ENCODE measurements at regions not wholly inside any gene's neighbourhood (a gene's known extent, or its start where the extent isn't known, plus 50 kb on each side); places are given as distances from the start of the nearest gene placed in this dataset.
"Not testable (repeated sequence)": the region's sequence is repeated elsewhere in the genome, so short reads cannot be mapped to it uniquely, and the experiment has no call there.

DNA sequence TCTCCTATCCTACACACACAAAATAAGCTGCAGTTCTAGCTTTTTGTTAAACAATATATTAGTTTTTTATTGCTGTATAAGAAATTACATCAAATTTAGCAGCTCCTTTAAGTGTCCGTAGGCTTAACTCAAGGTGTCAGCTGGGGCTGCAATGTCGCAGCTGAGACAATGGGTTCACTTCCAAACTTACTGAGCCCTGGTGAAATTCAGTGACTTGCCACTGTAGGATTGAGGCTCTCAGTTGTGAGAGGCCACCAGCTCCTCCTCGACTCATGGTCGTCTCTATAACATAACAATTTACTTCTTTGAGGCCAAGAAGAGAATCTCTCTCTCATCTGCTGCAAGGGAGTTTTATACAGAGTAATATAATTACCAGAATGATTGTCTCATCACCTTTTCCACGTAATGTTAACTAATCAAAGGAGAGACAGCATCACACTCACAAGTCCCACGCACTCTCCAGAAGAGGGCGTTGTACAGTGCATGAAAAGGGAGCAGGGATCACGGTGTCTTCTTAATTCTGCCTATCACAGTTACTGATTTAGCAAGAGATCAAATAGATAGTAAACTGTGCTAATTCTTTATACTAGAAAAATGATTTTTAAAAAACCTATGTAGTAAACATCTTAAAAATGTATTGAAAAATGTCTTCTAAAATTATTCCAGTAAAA lies 735.6 kb upstream of the GBE1 start:
- DNase-seq: peak; percentile 10

DNA sequence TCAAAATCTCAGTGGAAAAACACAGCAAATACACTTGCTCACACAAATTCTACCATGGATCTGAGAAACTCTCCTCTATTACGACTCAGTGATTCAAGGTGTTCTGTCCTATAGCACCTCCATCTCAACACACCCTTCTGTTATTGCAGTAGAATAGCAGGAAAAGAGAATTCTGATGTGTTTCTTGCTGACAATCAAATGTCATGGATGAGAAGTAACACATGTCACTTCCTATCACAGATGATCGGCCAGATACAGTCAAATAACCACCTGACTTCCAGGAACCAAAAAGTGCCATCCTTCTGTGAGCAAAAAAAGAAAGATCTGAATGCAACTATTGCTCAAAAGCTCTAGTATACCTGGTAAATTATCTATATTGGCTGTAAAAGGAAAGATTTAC lies 734.2 kb upstream of the GBE1 start:
- no peak for DNase-seq

DNA sequence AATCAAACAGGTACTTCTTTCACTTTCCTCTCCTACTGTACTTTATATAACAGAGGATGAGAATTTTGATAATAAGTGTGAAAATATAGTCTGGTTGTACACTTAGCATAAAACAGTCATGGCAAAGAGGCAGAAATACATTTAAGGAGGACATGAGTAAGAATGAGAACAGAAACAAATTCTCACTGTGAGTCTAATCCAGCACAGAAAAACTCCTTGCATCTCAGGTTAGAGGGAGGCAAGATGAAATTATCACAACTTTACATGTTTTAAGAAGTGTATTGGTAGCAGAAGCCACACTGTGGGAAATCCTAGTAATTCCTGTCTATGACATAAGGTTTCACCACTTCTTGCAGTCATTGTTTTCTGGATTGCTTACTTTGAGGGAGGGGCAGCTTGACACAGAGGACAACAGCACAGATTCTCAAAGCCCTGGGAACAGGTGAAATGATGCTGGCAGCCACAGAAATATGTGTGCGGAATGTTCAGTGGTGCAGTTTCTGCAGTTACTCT lies 733.6 kb upstream of the GBE1 start:
- DNase-seq: no peak

DNA sequence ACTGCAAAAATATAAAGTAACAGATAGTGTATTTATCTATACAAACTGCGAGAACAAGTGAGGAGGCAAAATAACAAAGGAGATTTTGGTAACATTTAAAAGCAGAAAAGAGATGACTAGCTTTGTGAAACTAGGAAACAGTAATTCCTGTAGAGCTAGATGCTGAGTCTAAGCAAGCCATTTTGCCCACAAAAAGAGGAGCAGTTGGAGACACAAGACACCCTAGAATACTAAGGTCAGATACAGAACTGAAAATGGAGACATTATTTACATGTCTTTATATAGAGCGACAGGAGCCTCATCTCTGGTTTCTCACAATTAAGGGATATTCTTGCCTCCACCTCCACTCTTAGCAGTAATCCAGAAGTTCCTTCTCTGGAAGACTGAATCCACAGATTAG lies 732.4 kb upstream of the GBE1 start:
- no peak for DNase-seq

DNA sequence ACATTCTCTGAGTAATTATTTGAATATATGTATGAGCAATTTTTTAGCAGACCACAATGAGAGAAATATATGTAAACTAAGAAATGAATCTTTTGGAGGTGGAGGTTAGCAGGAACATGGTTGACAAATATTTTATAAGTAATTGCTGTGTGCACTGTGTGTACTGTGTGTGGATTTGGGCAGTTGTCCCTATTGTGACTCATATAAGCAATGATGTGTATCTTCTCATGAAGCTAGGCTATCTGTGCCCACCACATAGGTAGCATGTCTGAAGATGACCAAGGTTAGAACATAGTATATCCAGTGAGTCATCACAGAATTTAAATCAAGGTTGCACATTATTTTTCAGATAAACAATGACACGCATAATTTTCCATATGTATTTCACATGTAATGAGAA lies 713.9 kb upstream of the GBE1 start:
- no peak for DNase-seq

DNA sequence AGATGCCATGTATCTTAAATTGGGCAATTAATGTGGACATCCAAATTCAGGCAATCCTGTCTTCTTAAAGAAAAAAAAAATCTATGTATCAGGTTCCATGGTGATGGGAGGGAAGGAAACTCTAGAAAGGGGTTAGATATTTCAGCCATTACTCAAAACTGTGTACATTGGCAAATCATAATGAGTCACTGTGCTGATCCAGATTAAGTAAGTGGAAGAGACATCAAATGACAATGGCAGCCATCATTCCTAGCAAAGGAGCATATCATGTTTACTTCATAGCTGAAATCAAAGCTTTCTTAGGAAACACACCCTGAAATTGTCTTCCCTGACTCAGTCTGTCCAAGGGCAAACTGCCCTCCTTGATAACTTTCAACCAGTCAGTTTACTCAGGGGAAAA lies 713.3 kb upstream of the GBE1 start:
- no peak for DNase-seq

DNA sequence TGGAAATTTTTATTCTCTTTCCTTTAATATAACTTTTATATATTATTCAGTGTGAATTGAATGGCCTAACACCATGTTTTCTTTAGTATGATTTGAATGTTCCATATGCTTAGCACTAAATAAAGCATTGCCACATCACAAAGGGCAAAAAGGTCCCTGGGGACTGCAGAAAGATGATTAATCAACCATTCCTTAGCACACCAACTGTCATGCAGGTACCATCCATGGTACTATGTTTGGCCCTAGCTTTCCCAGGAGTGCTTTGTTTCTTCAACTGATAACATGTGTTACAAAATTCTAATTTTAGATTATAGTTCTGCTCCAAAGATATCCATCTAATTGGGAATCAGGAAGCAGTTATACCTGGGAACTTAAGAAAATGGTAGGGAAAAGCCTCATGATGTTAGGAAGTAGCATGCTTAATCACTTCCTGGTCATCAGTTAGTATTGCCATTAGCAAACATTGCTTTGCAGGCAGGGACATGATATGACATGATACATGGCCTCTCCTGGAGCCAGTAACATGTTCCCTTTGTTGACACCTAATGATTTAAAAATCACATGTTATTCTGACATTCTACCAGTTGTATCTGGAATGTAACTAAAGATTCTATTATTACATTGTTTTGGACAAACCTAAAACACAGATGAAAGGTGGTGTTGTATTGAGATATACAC lies 712.6 kb upstream of the GBE1 start:
- no peak for DNase-seq

DNA sequence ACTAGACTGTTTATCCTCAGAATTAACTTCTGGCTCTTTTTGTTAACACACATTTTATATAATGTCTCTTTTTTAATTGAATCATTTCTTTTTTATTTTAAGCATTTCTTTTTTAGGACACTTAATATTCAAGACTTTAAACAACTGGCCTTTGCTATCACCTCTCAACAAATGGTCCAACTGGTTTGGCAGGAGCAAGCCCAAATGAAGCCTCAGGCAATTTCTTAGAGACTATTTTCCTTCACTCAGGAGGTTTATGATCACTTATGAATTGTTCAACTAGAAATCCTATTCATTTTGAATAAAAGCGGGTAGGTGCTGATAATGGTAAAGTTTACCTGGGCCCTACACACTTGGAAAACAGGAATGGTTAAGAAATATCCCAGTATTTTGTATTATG lies 705.6 kb upstream of the GBE1 start:
- DNase-seq: no peak

DNA sequence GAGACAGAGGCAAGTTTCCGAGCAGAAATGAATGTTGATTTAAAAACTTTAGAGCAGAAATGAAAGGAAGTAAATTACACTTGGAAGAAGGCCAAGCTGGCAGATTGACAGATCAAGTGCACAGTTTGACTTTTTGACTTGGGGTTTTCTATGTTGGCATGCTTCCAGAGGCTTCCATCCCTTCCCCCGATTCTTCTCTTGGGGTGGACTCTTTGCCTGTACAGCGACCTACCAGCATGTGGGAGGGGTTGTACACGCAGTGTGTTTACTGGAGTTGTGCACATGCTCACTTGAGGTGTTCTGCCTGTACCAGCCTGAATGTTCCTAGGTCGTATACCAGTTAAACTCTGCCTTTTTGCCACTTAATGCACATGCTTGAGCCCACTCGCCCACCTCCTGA lies 701.5 kb upstream of the GBE1 start:
- DNase-seq: peak; percentile 14

DNA sequence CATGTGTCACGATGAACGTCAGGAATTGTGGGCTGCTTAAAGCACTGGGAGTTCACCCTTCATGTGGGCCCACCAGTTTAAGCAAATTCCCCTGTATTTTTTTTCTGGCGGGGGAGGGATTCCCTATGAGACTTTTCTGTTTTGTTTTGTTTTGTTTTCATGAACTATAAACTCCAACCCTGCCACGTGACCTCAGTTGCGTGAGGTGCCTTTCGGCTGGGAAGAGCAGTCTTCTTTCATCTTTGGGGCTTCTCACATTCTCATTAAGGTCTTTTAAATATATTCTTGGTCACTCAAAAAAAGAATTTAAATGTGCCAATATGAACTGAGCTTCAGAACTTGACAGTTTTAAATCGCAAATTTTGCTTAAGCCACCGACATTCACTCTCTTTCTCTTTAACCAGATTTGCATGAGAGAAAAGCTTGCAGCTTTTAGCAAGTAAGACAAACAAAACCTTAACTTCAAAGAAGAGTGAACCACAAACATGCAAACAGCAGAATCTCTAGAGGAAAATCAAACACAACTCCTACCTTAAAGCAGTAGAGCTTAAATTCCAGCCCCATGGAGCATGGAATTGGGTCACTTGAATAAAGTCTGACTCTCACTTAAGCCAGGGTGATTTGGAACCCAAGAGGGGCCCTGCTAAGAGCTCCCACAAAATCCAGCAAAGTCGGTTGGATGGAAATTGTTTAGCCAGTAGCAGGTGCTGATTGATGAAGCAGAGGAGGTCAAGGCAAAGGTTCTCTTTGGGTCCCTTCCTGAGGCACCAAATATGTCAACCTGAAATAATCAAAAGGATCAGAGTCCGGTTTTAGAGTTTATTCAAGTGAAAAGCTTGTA lies 699.8 kb upstream of the GBE1 start:
- DNase-seq: no peak

DNA sequence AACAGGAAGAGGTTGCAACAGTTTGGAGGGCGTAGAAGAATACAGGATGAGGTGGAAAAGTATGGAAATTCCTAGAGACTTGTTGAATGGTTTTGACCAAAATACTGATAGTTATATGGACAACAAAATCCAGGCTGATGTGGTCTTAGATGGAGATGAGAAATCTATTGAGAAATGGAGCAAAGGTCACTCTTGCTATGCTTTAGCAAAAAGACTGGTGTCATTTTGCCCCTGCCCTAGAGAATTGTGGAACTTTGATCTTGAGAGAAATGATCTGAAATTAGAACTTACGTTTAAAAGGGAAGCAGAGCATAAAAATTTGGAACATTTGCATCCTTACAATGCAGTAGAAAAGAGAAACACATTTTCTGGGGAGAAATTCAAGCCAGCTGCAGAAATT lies 686.9 kb upstream of the GBE1 start:
- DNase-seq: no peak

DNA sequence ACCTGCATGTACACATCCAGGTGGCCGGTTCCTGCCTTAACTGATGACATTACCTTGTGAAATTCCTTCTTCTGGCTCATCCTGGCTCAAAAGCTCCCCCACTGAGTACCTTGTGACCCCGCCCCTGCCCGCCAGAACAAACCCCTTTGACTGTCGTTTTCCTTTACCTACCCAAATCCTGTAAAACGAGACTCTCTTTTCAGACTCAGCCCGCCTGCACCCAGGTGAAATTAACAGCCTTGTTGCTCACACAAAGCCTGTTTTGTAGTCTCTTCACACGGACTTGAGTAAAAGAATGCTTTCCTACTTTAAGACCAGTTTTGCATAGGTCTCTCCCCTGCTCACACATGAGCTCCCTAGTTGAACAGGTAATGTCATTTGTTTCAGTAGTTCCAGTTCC lies 667.4 kb upstream of the GBE1 start:
- DNase-seq: not testable (repeated sequence)

DNA sequence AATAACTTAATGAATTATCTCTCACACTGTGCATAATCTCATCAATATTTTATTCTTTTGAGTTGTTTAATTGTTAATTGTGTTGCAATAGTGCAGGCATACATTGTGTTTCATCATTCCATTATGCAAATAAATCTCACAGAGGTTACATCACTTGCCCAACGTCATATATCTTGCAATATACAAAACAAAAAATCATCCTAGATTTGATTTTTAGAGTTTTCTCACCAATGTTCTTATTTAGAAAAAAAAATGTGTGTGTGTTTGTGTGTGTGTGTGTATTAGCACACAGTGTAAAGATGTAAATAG lies 662.5 kb upstream of the GBE1 start:
- DNase-seq: no peak

DNA sequence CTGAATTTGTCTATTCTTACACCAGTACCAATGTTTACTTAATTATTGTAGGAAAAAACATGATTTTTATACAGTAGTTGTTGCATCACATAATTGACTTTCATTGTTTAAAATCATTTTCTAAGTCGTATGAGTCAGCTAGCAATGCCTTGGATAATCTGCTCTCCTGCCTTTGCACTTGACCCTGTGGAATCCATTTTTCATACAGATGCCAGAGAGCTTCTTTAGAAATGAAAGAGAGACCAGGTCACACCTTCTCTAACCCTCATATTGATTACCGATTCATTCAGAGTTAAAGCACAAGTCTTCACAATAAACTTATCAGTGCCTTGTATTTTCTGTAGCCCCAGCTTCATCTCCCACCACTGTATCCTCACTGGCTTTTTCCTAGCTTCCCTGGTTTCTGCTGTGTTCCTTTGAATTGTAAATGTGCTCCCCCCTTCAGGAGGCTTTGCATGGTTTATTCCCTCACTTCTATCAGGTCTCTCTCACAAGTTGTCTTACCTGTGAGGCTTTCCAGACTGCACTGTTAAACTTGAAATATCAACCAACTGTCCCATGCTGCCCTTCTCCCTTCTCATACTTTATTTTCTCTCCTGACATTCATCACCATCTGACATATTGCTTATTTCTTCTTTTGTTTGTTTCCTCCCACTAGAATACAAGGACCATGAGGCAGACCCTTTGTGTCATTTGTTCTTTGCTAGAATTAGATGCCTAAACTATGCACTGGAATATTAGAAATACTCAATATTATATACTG lies 662.0 kb upstream of the GBE1 start:
- no peak for DNase-seq

DNA sequence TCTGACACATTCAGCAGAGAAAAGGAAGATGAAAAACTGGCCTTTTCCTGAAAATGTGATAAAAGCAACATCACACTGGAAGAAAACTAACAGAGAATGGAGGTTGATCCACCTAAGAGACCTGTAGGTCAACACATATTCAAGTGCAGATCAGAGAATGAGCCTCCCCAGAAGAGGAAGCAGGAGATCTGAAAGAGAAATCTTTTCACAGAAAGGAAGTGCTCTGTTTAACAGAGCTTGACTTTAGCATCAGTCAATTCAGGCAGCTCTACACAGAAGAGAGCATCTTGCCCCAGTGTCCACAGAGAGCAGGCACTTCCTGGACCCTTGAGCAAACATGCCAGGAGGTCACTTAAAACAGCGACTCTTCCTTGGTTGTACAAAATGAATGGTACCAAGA lies 655.4 kb upstream of the GBE1 start:
- no peak for DNase-seq

DNA sequence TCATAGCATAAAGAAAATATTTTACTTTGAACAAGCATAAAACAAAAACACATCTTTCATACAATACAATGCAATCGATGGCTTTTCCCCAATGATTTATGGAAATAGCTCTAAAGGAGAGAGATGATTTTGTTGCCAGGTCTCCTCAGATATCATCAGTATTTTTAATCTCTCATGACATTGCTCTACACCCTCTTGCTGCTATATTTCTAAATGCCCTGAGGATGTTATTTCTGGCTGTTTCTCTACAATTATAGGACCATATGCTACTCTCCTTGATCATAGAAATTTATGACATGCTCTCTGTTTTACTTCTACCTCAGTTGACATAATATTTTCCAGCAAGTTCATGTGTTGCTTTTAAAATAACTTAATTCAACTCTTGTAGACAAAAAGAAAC lies 654.9 kb upstream of the GBE1 start:
- no peak for DNase-seq

DNA sequence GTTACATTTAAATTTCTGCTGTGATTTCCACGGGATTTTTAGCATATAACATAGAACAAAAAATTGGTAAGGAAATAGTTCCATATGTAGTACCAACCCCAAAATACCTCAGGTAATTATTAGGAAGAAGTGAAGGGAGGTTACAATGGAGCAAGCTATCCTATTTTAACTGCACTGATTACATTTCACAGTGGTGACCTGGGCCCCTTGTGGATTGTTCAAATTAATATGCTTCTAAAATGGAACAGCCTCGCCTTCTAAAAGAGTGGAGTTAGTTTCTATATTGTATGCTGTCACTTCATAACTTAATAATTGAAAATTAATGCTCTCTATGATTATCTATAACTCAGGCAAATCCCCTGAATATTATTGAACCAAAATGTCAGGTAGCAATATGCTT lies 651.7 kb upstream of the GBE1 start:
- no peak for DNase-seq

DNA sequence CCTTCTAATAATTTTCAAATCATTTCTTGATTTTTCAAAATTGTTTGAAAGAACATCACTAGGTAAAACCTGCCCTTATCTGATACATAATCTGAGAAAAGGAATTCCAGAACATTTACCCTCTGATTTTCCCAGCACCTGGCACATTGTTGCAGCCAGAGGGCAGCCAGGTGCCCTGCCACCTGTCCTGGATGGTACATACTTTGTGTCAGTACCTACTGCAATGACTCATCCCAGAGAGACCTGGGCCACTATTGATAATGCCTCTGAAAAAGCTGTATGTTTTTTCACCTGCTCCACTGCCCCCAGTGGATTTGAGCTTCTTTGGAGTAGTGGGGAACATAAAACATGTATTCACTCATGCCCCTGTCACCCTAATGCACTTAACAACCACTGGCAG lies 648.9 kb upstream of the GBE1 start:
- no peak for DNase-seq

DNA sequence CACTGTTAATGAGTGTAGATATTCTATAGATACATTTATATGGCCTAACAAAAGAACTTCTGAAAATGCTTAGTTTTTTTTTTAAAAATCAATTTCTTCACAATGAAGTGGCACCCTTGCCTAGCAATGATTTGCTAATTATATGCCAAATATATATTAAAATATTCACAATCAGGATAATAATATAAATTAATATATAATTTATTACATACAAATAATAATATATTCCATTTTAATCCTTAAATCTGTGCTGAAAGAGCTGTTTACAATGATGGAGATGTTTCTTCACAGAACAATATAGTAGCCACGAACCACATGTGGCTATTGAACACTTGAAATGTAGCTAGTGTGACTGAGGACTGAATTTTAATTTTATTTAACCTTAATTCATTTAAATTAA lies 648.4 kb upstream of the GBE1 start:
- DNase-seq: no peak

DNA sequence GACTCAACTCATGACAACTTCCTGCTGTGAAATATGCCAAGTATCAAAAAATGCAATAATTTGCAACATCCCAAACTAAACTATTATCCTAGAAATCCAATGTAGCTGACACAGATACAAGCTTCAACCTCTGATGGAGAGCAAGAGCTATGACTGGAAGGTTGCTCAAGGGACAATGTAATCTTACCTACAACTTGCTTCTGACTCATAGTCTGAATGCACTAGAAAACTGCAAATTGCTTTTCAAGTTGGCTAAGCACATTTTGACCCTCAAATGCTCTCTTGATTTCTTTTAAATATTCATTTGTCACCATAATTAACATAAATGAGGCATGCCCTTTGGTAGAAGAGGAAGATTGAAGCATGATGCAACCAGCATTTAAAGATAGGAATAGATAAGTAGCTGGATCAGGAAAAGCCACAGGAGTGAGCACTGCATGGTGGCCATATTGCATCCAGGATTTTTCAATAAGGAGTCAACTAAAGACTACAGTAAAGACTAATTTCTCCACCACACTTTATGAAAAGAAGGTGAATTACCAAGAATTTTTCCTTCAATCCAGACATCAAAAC lies 630.8 kb upstream of the GBE1 start:
- no peak for DNase-seq

DNA sequence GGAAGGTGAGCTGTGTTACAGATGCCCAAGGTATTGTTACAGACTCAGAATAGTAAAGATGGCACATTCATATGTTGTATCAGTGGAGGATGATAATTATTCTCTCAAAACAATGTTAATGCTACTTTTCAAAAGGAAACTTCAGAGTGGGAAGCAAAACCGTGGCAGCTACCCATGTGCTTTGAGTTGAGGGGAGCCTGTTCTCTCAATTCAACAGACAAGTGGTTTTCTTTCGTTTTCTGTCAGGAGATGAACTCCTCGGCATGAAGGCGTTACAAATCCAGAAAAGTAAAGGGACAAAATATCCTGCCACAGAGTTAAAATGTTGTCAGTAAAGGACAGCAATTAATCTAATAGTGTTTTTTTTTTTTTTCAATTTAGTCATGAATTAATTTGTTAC lies 629.4 kb upstream of the GBE1 start:
- DNase-seq: no peak

DNA sequence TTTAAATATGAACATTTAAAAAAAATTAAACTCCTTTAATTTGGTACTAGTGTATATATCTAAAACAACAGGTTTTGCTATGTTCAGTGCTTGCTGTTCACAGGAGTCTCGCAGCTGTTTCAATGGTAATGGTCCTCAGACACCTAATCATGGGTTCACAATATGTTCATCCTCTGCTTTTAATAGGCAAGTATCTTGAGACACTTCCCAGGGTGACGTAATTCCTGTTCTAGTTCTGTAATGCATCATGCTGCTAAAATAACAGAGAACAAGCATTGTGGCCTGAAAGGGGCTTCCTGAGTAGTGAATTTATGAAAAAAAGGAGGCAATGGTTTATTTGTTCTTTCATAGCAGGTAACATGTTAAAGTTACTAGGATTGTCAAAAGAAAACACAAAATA lies 625.2 kb upstream of the GBE1 start:
- DNase-seq: no peak

DNA sequence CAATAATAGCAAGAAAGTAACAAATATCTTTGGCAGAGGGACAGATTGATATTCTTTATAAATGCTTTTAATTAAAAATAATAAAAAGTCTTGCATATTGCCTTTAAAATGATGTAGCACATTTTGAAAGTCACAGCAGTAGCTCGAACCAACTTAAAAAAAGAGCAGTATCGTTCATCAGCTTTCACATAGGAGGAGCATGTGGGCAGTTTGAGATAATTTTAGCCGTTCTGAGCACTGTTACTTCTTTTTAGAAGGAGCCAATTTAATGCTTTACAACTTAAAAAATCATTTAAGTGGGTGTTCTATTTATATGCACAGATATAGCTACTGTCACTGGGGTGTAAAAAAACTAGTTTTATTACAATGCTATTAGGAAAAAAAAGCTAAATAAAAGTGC lies 622.7 kb upstream of the GBE1 start:
- DNase-seq: no peak
